Stimulated activated CD4-positive, alpha-beta T cell treated with anti-CD3 and anti-CD28 coated beads, Interleukin-1b, Interleukin-23, amount 100 ng/mL, for 48 hours (primary cell): ENCODE measurements at regions not wholly inside any gene's neighbourhood (a gene's known extent, or its start where the extent isn't known, plus 50 kb on each side); places are given as distances from the start of the nearest gene placed in this dataset.

Experiments used
- DNase-seq: peaks from one replicate; pipeline ENCODE4 v3.0.0-alpha.2; 2020

- DNase-seq = no peak
Measured at GRCh38 chr2:120854014-120854620, 118.4 kb downstream of the GLI2 start.

- DNase-seq = no peak
Measured at GRCh38 chr2:120854766-120855530, 119.3 kb downstream of the GLI2 start.

- DNase-seq = no peak
Measured at GRCh38 chr2:120855855-120856405, 120.3 kb downstream of the GLI2 start.

GRCh38 chr2:120856421-120856862, 120.8 kb downstream of the GLI2 start:
- DNase-seq = no peak

- DNase-seq = no peak
Measured at GRCh38 chr2:120857422-120857821, 121.8 kb downstream of the GLI2 start.

GRCh38 chr2:120857931-120858330, 122.3 kb downstream of the GLI2 start:
- DNase-seq = no peak

- DNase-seq = no peak
Measured at GRCh38 chr2:120858361-120859106, 122.9 kb downstream of the GLI2 start.

GRCh38 chr2:120859128-120859527, 123.5 kb downstream of the GLI2 start:
- DNase-seq = no peak

GRCh38 chr2:120859814-120860578, 124.3 kb downstream of the GLI2 start:
- no peak for DNase-seq

- DNase-seq = no peak
Measured at GRCh38 chr2:120860579-120860922, 124.9 kb downstream of the GLI2 start.

- DNase-seq = no peak
Measured at GRCh38 chr2:120861191-120861575, 125.5 kb downstream of the GLI2 start.

GRCh38 chr2:120861576-120862191, 126.0 kb downstream of the GLI2 start:
- no peak for DNase-seq

GRCh38 chr2:120862201-120863060, 126.8 kb downstream of the GLI2 start:
- DNase-seq = no peak

GRCh38 chr2:120863146-120863545, 127.5 kb downstream of the GLI2 start:
- DNase-seq = no peak

GRCh38 chr2:120863661-120864320, 128.1 kb downstream of the GLI2 start:
- no peak for DNase-seq

GRCh38 chr2:120864981-120865380, 129.3 kb downstream of the GLI2 start:
- no peak for DNase-seq

- DNase-seq = no peak
Measured at GRCh38 chr2:120865656-120866055, 130.0 kb downstream of the GLI2 start.

GRCh38 chr2:120866071-120866470, 130.4 kb downstream of the GLI2 start:
- DNase-seq = no peak

GRCh38 chr2:120866483-120867140, 130.9 kb downstream of the GLI2 start:
- DNase-seq = no peak
